DOHH2 (cell line): ENCODE measurements at regions not wholly inside any gene's neighbourhood (a gene's known extent, or its start where the extent isn't known, plus 50 kb on each side); places are given as distances from the start of the nearest gene placed in this dataset.

Source experiments
- H3F3A ChIP-seq: fragments of 200-600 bp; sonication (generic), shearing (Covaris generic); 2 replicates; pipeline ENCODE4 v1.6.0; 2016; ENCODE audit warnings: antibody characterized with exemption, mild to moderate bottlenecking; ENCODE audit not compliant: control insufficient read depth, insufficient read depth
- H3K27ac ChIP-seq: fragments of 200-600 bp; sonication (generic); 2 replicates; pipeline ENCODE4 v1.5.1; 2014; ENCODE audit warnings: low read depth, mild to moderate bottlenecking, low read length, moderate library complexity
- H3K27me3 ChIP-seq: fragments of 200-600 bp; sonication (generic); 2 replicates; pipeline ENCODE4 v1.6.1; 2014; ENCODE audit warnings: mild to moderate bottlenecking, low read length, mixed read lengths; ENCODE audit not compliant: control insufficient read depth
- H3K36me3 ChIP-seq: fragments of 200-600 bp; sonication (generic); 2 replicates; pipeline ENCODE4 v1.6.1; 2014; ENCODE audit warnings: mild to moderate bottlenecking, low read length, moderate library complexity, mixed read lengths; ENCODE audit not compliant: control insufficient read depth
- H3K4me1 ChIP-seq: fragments of 200-600 bp; sonication (generic); 2 replicates; pipeline ENCODE4 v1.6.1; 2014; ENCODE audit warnings: mild to moderate bottlenecking, low read length, mixed read lengths; ENCODE audit not compliant: control insufficient read depth
- H3K4me2 ChIP-seq: fragments of 200-600 bp; sonication (generic); 2 replicates; pipeline ENCODE4 v1.6.0; 2014; ENCODE audit warnings: mild to moderate bottlenecking, low read length, moderate library complexity
- H3K4me3 ChIP-seq: fragments of 200-600 bp; sonication (generic); 2 replicates; pipeline ENCODE4 v1.5.1; 2014; ENCODE audit warnings: mild to moderate bottlenecking, low read length, mixed read lengths
- H3K79me2 ChIP-seq: fragments of 200-600 bp; sonication (generic); 2 replicates; pipeline ENCODE4 v1.6.1; 2014; ENCODE audit warnings: mild to moderate bottlenecking, low read length, mixed read lengths; ENCODE audit not compliant: control insufficient read depth
- H3K9me2 ChIP-seq: fragments of 200-600 bp; sonication (generic); replicated peaks from 2 replicates; pipeline ENCODE4 v1.6.1; 2014; ENCODE audit warnings: mild to moderate bottlenecking, low read length, mixed read lengths; ENCODE audit not compliant: control insufficient read depth
- H3K9me3 ChIP-seq: fragments of 200-600 bp; sonication (generic); 2 replicates; pipeline ENCODE4 v1.6.1; 2014; ENCODE audit warnings: antibody characterized with exemption, low read length, mixed read lengths; ENCODE audit not compliant: control insufficient read depth, insufficient read depth
- H4K20me1 ChIP-seq: fragments of 200-600 bp; sonication (generic); 2 replicates; pipeline ENCODE4 v1.6.0; 2014; ENCODE audit warnings: low read depth, mild to moderate bottlenecking, antibody characterized with exemption, low read length, moderate library complexity; ENCODE audit not compliant: control insufficient read depth, insufficient read depth
- EZH2phosphoT487 ChIP-seq: fragments of 200-600 bp; sonication (generic); IDR thresholded peaks from 2 replicates; pipeline ENCODE4 v1.6.1; 2017; ENCODE audit warnings: borderline replicate concordance, mild to moderate bottlenecking, antibody characterized with exemption, low read length, moderate library complexity, mixed read lengths
- TF ChIP-seq, protein P1 (sequence below): fragments of 200-600 bp; sonication (generic); IDR thresholded peaks from one replicate; pipeline ENCODE4 v1.5.1; 2014; ENCODE audit warnings: antibody characterized with exemption, mild to moderate bottlenecking, low read depth, low read length; ENCODE audit not compliant: poor library complexity, severe bottlenecking

DNA sequence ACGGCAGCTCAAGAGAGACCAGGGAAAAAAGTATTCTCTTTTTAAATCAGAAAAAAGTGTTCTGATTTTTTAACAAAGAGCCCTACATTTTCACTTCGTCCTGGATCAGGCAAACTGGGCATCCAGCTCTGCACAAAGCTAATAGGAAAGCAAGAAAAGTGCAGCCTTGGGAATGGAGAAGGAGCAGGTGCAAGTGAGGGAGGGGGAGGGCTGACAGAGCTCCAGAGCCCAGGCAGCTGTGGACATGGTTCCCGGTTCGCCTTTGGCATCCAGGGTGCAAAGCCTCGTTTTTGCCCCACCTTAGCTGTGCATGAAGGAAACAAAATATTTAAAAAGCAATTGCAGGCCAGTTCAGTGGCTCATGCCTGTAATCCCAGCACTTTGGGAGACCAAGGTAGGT, 82.2 kb downstream of the FAM124B start:
- Histone ChIP-seq H3K79me2 (no peaks in the 10 kb centered on the region), H3K9me3 (no peaks in the 10 kb centered on the region), H4K20me1 (no peaks in the 10 kb centered on the region), H3K4me2 (no peak overlapping the region), H3K27me3 (peaks cover 16% of the 10 kb centered on the region; the same call in 1 of the 2 replicates), H3K4me1 (no peaks in the 10 kb centered on the region), H3K36me3 (no peaks in the 10 kb centered on the region), H3F3A (no peaks in the 10 kb centered on the region), H3K4me3 (no peak overlapping the region), H3K9me2 (no peaks in the 10 kb centered on the region), H3K27ac (no peak overlapping the region)
- TF ChIP-seq, protein P1, sequence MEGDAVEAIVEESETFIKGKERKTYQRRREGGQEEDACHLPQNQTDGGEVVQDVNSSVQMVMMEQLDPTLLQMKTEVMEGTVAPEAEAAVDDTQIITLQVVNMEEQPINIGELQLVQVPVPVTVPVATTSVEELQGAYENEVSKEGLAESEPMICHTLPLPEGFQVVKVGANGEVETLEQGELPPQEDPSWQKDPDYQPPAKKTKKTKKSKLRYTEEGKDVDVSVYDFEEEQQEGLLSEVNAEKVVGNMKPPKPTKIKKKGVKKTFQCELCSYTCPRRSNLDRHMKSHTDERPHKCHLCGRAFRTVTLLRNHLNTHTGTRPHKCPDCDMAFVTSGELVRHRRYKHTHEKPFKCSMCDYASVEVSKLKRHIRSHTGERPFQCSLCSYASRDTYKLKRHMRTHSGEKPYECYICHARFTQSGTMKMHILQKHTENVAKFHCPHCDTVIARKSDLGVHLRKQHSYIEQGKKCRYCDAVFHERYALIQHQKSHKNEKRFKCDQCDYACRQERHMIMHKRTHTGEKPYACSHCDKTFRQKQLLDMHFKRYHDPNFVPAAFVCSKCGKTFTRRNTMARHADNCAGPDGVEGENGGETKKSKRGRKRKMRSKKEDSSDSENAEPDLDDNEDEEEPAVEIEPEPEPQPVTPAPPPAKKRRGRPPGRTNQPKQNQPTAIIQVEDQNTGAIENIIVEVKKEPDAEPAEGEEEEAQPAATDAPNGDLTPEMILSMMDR, result no peak
- TF ChIP-seq EZH2phosphoT487, result no peak

DNA sequence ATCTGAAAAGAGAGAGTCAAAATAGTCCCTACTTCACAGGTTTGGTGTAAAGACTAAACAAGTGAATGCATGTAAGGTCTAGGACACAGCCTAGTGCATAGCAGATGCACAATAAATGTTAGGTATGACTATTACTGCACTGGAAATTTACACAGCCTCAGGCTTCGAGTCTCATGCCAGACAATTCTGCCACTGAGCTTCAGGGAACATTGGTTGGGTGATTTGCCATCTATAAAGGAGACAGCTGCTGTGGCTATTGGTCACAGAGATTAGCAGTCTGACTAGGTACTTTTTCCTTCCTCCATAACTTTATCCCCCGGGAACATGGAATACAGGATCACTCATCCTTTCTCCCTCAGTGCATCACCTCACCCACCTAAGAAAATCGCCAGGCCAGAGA, 89.2 kb downstream of the FAM124B start:
- no peaks in the 10 kb centered on the region for H3K36me3 ChIP-seq

DNA sequence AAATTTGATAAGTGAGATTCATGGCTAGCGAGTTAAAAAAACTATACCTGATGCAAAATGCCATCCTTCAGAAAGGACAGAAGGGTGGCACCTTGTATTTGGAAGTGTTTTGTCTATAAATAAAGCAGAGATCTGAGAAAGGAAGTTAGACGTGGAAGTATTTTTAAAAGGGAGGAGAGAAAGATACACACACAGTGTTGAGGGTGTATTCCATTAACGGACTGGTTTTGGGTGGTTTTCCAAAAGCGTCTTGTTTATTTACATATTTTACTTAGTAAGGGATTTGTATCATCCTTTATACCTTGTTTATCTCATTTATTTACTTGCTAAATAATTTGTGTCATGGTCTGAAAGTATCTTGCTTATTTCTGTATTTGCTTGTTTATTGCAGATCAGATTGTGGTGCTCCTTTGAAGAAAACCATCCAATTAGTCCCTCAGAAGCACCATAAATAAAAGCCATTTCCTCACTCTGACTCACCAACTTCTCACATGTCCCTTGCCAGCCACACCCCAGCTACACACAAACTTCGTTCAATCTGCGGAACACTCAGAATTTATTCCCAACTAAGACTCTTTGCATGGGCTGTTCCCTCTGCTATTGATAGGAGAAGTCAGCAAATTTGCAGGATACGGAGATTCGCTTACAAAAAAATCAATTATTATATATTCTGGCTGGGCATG, 90.8 kb downstream of the FAM124B start:
- Histone ChIP-seq H3F3A (no peaks in the 10 kb centered on the region), H3K79me2 (no peaks in the 10 kb centered on the region), H3K27ac (no peak overlapping the region), H3K36me3 (no peaks in the 10 kb centered on the region), H3K9me3 (no peaks in the 10 kb centered on the region), H3K4me1 (no peaks in the 10 kb centered on the region), H3K4me2 (no peak overlapping the region), H3K9me2 (no peaks in the 10 kb centered on the region), H4K20me1 (no peaks in the 10 kb centered on the region), H3K27me3 (peaks cover 21% of the 10 kb centered on the region), H3K4me3 (no peak overlapping the region)
- TF ChIP-seq EZH2phosphoT487, result no peak
- TF ChIP-seq, protein P1, result no peak

More for the DNA sequence above, 89.2 kb downstream of the FAM124B start:
- H3K4me3 ChIP-seq, result no peak overlapping the region
- TF ChIP-seq EZH2phosphoT487, result no peak
- TF ChIP-seq, protein P1, result no peak
- peaks cover 21% of the 10 kb centered on the region for H3K27me3 ChIP-seq
- no peak overlapping the region for H3K4me2 ChIP-seq
- H3K4me1 ChIP-seq, result no peaks in the 10 kb centered on the region
- no peaks in the 10 kb centered on the region for H3K9me2 ChIP-seq
- H3K9me3 ChIP-seq, result no peaks in the 10 kb centered on the region
- no peaks in the 10 kb centered on the region for H3K79me2 ChIP-seq
- H3K27ac ChIP-seq, result no peak overlapping the region
- H4K20me1 ChIP-seq, result no peaks in the 10 kb centered on the region
- H3F3A ChIP-seq, result no peaks in the 10 kb centered on the region
